ENCODE measurements at regions not wholly inside any gene's neighbourhood (a gene's known extent, or its start where the extent isn't known, plus 50 kb on each side); places are given as distances from the start of the nearest gene placed in this dataset.

DNA sequence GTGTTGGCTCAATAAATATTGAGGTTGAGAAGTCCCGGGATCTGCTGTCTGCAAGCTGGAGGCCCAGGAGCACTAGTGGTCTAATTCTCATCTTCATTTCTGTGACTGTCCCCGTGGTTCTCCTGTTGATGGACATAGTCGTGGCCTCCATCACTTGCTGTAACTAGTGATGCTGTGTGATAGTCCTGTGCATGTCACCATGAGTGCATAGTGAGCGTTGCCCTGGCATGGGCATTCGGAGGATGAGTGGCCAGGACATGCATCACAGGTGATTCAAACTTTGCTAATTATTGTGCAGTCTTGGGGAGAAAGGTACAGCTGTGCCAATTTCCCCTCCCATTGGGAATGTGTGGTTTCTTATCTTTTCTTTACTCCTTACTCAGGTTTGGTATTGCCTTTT, 902.2 kb downstream of the BRD1 start:
- DNase-seq = no peak
- Mint-ChIP-seq H3K4me3 (no peak overlapping the region), H3K4me1 (no peaks in the 10 kb centered on the region), H3K36me3 (no peaks in the 10 kb centered on the region), H3K27ac (no peak overlapping the region), H3K27me3 (ENCODE audit: low read depth in 2 of 2) (peaks cover 12 to 13% of the 10 kb centered on the region in 2 donors), H3K9me3 (no peaks in the 10 kb centered on the region)
- H3K27me3 ChIP-seq (ENCODE audit: control insufficient read depth, insufficient read depth, low read length) = peaks cover 2% of the 10 kb centered on the region
- no peaks in the 10 kb centered on the region for H3K4me1 ChIP-seq (ENCODE audit: control insufficient read depth, insufficient read depth, low read length)
- H3K4me3 ChIP-seq (ENCODE audit: low read length) = no peak overlapping the region
- H3K27ac ChIP-seq (ENCODE audit: low read length) = no peak overlapping the region
- no peak for ATAC-seq
- TF ChIP-seq, protein P1, sequence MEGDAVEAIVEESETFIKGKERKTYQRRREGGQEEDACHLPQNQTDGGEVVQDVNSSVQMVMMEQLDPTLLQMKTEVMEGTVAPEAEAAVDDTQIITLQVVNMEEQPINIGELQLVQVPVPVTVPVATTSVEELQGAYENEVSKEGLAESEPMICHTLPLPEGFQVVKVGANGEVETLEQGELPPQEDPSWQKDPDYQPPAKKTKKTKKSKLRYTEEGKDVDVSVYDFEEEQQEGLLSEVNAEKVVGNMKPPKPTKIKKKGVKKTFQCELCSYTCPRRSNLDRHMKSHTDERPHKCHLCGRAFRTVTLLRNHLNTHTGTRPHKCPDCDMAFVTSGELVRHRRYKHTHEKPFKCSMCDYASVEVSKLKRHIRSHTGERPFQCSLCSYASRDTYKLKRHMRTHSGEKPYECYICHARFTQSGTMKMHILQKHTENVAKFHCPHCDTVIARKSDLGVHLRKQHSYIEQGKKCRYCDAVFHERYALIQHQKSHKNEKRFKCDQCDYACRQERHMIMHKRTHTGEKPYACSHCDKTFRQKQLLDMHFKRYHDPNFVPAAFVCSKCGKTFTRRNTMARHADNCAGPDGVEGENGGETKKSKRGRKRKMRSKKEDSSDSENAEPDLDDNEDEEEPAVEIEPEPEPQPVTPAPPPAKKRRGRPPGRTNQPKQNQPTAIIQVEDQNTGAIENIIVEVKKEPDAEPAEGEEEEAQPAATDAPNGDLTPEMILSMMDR (IDR thresholded peaks at IDR 0.05) = no peak
- no peaks in the 10 kb centered on the region for H3K36me3 ChIP-seq (ENCODE audit: control insufficient read depth, insufficient read depth, low read length)
- no peaks in the 10 kb centered on the region for H3K9me3 ChIP-seq (ENCODE audit: control insufficient read depth, insufficient read depth, low read length)
- 84% methylated on average over 5 of the region's 5 CpGs for WGBS (ENCODE audit: insufficient coverage)
- intact Hi-C loops (cut with micrococcal nuclease) = no loop called here

DNA sequence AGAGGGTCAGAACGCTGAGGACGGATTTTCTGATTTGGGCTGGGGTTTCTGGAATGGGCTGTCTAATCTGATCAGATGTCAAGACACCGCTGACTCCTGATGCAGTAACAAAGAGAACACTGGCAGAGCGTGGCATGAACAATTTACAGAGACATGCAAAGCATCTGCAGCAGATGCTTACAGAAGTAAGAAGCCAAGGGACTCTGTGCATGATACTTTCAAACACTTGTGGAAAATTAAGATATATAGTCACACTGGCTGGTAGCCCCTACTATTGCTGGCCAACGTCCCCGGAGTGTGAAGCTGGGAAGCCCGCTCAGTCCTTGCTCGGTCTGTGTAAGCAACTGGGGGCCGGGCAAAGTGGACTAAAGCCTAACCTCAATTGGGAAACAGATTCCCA, 903.7 kb downstream of the BRD1 start:
- H3K4me3 Mint-ChIP-seq = no peak overlapping the region
- ATAC-seq (no peak), DNase-seq (no peak)
- 81% methylated on average over 9 of the region's 9 CpGs for WGBS (ENCODE audit: insufficient coverage)
- H3K27ac ChIP-seq (ENCODE audit: low read length) = no peak overlapping the region
- no peaks in the 10 kb centered on the region for H3K36me3 ChIP-seq (ENCODE audit: control insufficient read depth, insufficient read depth, low read length)
- H3K9me3 ChIP-seq (ENCODE audit: control insufficient read depth, insufficient read depth, low read length) = no peaks in the 10 kb centered on the region
- H3K27me3 Mint-ChIP-seq (ENCODE audit: low read depth in 2 of 2) = peaks cover 0 to 10% of the 10 kb centered on the region in 2 donors
- H3K36me3 Mint-ChIP-seq = no peaks in the 10 kb centered on the region
- H3K4me1 Mint-ChIP-seq = no peaks in the 10 kb centered on the region
- no peaks in the 10 kb centered on the region for H3K4me1 ChIP-seq (ENCODE audit: control insufficient read depth, insufficient read depth, low read length)
- H3K4me3 ChIP-seq (ENCODE audit: low read length) = no peak overlapping the region
- H3K9me3 Mint-ChIP-seq = no peaks in the 10 kb centered on the region
- TF ChIP-seq, protein P1 (IDR thresholded peaks at IDR 0.05) = no peak
- intact Hi-C loops (cut with micrococcal nuclease) = no loop called here
- H3K27me3 ChIP-seq (ENCODE audit: control insufficient read depth, insufficient read depth, low read length) = peaks cover 2% of the 10 kb centered on the region
- H3K27ac Mint-ChIP-seq = no peak overlapping the region

DNA sequence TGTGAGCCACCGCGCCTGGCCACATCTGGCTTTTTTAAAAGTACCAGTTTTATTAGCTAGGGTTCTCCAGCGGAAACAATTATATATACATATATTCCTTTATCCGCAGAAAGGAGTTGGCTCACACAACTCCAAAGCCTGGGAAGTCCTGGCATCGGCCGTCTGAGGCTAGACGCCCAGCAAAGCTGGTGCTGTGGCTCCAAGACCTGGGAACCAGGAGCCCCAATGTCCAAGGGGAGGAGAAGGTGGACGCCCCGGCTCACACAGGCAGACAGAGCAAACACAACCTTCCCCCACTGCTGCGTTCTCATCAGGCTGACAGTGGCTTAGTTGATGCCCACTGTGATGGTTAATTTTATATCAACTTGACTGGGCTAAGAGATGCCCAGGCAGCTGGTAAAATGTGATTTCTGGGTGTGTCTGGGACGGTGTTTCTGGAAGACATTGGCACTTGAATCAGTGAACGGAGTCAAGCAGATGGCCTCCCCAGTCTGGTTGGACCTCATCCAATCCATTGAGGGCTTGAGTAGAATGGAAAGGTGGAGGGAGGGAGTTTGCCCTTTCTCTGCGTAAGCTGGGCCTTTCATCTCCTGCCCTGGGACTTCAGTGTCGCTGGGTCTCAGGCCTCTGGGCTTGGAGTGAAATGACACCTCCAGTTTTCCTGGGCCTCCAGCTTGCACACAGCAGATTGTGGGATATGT, 904.4 kb downstream of the BRD1 start:
- WGBS (ENCODE audit: insufficient coverage) = 90% methylated on average over 13 of the region's 14 CpGs
- Mint-ChIP-seq H3K27ac (no peak overlapping the region), H3K9me3 (no peaks in the 10 kb centered on the region), H3K4me3 (no peak overlapping the region), H3K4me1 (no peaks in the 10 kb centered on the region), H3K36me3 (no peaks in the 10 kb centered on the region), H3K27me3 (ENCODE audit: low read depth in 2 of 2) (peaks cover 0 to 10% of the 10 kb centered on the region in 2 donors)
- intact Hi-C loops (cut with micrococcal nuclease) = no loop called here
- Histone ChIP-seq H3K9me3 (ENCODE audit: control insufficient read depth, insufficient read depth, low read length) (no peaks in the 10 kb centered on the region), H3K27ac (ENCODE audit: low read length) (no peak overlapping the region), H3K36me3 (ENCODE audit: control insufficient read depth, insufficient read depth, low read length) (no peaks in the 10 kb centered on the region), H3K4me1 (ENCODE audit: control insufficient read depth, insufficient read depth, low read length) (no peaks in the 10 kb centered on the region), H3K4me3 (ENCODE audit: low read length) (no peak overlapping the region), H3K27me3 (ENCODE audit: control insufficient read depth, insufficient read depth, low read length) (peaks cover 2% of the 10 kb centered on the region)
- ATAC-seq (no peak), DNase-seq (no peak)
- TF ChIP-seq, protein P1 (IDR thresholded peaks at IDR 0.05) = no peak

DNA sequence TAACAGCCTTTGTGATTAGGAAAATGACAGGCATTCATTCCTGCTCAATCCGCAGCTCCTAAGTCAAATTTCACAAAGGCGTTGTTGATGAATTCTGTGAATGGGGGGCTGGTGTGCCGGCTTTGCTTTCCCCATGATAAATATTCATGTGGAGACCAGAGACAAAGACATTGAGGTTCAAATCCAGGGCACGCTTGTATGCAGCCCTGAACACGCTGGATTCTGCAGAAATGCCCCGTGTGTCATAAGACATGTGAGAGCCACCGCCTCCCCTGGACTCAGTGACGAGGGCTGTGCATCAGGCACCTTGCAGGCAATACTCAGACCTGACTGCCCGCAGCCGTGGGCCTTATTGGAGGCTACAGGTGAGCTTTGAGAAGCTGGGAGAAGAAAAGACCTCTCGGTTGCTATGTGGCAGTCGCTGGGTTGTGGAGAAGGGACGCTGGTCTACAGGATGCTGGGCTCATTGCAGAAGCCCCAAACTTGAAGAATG, 906.2 kb downstream of the BRD1 start:
- no peak for DNase-seq
- H3K27ac ChIP-seq (ENCODE audit: low read length) = no peak overlapping the region
- no peak overlapping the region for H3K27ac Mint-ChIP-seq
- no peaks in the 10 kb centered on the region for H3K36me3 Mint-ChIP-seq
- no peaks in the 10 kb centered on the region for H3K9me3 Mint-ChIP-seq
- ATAC-seq = no peak
- H3K4me1 ChIP-seq (ENCODE audit: control insufficient read depth, insufficient read depth, low read length) = no peaks in the 10 kb centered on the region
- no peaks in the 10 kb centered on the region for H3K9me3 ChIP-seq (ENCODE audit: control insufficient read depth, insufficient read depth, low read length)
- peaks cover 6 to 12% of the 10 kb centered on the region in 2 donors for H3K27me3 Mint-ChIP-seq (ENCODE audit: low read depth in 2 of 2)
- H3K27me3 ChIP-seq (ENCODE audit: control insufficient read depth, insufficient read depth, low read length) = no peaks in the 10 kb centered on the region
- no peak overlapping the region for H3K4me3 ChIP-seq (ENCODE audit: low read length)
- TF ChIP-seq, protein P1 (IDR thresholded peaks at IDR 0.05) = no peak
- H3K4me3 Mint-ChIP-seq = no peak overlapping the region
- no peaks in the 10 kb centered on the region for H3K4me1 Mint-ChIP-seq
- WGBS (ENCODE audit: insufficient coverage) = 86% methylated on average over 13 of the region's 13 CpGs
- no peaks in the 10 kb centered on the region for H3K36me3 ChIP-seq (ENCODE audit: control insufficient read depth, insufficient read depth, low read length)
- intact Hi-C loops (cut with micrococcal nuclease) = no loop called here
